ENCODE measurements at regions not wholly inside any gene's neighbourhood (a gene's known extent, or its start where the extent isn't known, plus 50 kb on each side); places are given as distances from the start of the nearest gene placed in this dataset.
A peak's percentile ranks its signal among the peaks of the same experiment; 100 is the strongest.

GRCh38 chr2:219772103-219772635, 144.7 kb downstream of the SLC4A3 start:
- DNase-seq, result peak; percentile 95

- no peak for DNase-seq
Observed at GRCh38 chr2:219772697-219773096, 145.3 kb downstream of the SLC4A3 start.

GRCh38 chr2:219775506-219775905, 148.1 kb downstream of the SLC4A3 start:
- DNase-seq, result no peak

GRCh38 chr2:219777388-219777787, 150.0 kb downstream of the SLC4A3 start:
- no peak for DNase-seq

GRCh38 chr2:219778189-219778588, 150.8 kb downstream of the SLC4A3 start:
- no peak for DNase-seq

GRCh38 chr2:219782737-219783348, 155.4 kb downstream of the SLC4A3 start:
- DNase-seq, result no peak

- DNase-seq, result no peak
Observed at GRCh38 chr2:219783359-219783975, 156.0 kb downstream of the SLC4A3 start.

- no peak for DNase-seq
Observed at GRCh38 chr2:219784178-219784577, 156.7 kb downstream of the SLC4A3 start.

- no peak for DNase-seq
Observed at GRCh38 chr2:219789476-219789875, 162.0 kb downstream of the SLC4A3 start.

- DNase-seq, result no peak
Observed at GRCh38 chr2:219792446-219792845, 165.0 kb downstream of the SLC4A3 start.

GRCh38 chr2:219798430-219798829, 171.0 kb downstream of the SLC4A3 start:
- DNase-seq, result no peak

GRCh38 chr2:219803294-219803693, 175.9 kb downstream of the SLC4A3 start:
- DNase-seq, result no peak

GRCh38 chr2:219810895-219811294, 183.5 kb downstream of the SLC4A3 start:
- no peak for DNase-seq

- no peak for DNase-seq
Observed at GRCh38 chr2:219812672-219813071, 185.2 kb downstream of the SLC4A3 start.

- no peak for DNase-seq
Observed at GRCh38 chr2:219820767-219821166, 193.3 kb downstream of the SLC4A3 start.

- DNase-seq, result no peak
Observed at GRCh38 chr2:219823574-219823973, 196.1 kb downstream of the SLC4A3 start.

- DNase-seq, result no peak
Observed at GRCh38 chr2:219824996-219825395, 197.6 kb downstream of the SLC4A3 start.

GRCh38 chr2:219828127-219828526, 200.7 kb downstream of the SLC4A3 start:
- DNase-seq, result no peak

- DNase-seq, result no peak
Observed at GRCh38 chr2:219829667-219830352, 202.4 kb downstream of the SLC4A3 start.

GRCh38 chr2:219830353-219830738, 202.9 kb downstream of the SLC4A3 start:
- DNase-seq, result no peak

- no peak for DNase-seq
Observed at GRCh38 chr2:219831957-219832356, 204.5 kb downstream of the SLC4A3 start.

- no peak for DNase-seq
Observed at GRCh38 chr2:219832904-219833303, 205.5 kb downstream of the SLC4A3 start.

GRCh38 chr2:219835493-219835892, 208.1 kb downstream of the SLC4A3 start:
- DNase-seq, result no peak

GRCh38 chr2:219836647-219837177, 209.3 kb downstream of the SLC4A3 start:
- DNase-seq, result no peak
